HCT116 (cell line): ENCODE measurements at regions not wholly inside any gene's neighbourhood (a gene's known extent, or its start where the extent isn't known, plus 50 kb on each side); places are given as distances from the start of the nearest gene placed in this dataset.

Source experiments
- CTCF ChIP-seq, 3 experiments: fragments of 200-600 bp in 1 of 3; sonication (generic) in 1 of 3; IDR thresholded peaks in 2 of 3; conservative IDR thresholded peaks in 1 of 3; 2 replicates each; pipeline ENCODE4 v1.5.1; 2012 to 2017; ENCODE audit warnings: low read depth in 2 of 3, low read length in 2 of 3, antibody characterized with exemption in 1 of 3, borderline replicate concordance in 1 of 3, control low read depth in 1 of 3, mild to moderate bottlenecking in 1 of 3, mixed read lengths in 1 of 3, mixed run types in 1 of 3, moderate library complexity in 1 of 3; ENCODE audit not compliant: insufficient read depth in 1 of 3
- EZH2 ChIP-seq: fragments of 200-600 bp; sonication (generic); IDR thresholded peaks from 2 replicates; pipeline ENCODE4 v1.6.1; 2017; ENCODE audit warnings: antibody characterized with exemption, mixed run types
- EZH2phosphoT487 ChIP-seq: fragments of 200-600 bp; IDR thresholded peaks from 2 replicates; pipeline ENCODE4 v1.6.1; 2018; ENCODE audit warnings: antibody characterized with exemption, borderline replicate concordance
- POLR2A ChIP-seq: IDR thresholded peaks from 2 replicates; pipeline ENCODE4 v1.7.0; 2011; ENCODE audit warnings: borderline replicate concordance; ENCODE audit not compliant: insufficient read depth, insufficient read length; ENCODE audit errors: extremely low read depth
- POLR2AphosphoS5 ChIP-seq: IDR thresholded peaks from 2 replicates; pipeline ENCODE4 v1.6.1; 2011; ENCODE audit warnings: mild to moderate bottlenecking, low read depth, low read length, moderate library complexity
- RAD21 ChIP-seq: IDR thresholded peaks from 2 replicates; pipeline ENCODE4 v1.6.1; 2012; ENCODE audit warnings: low read depth, mild to moderate bottlenecking
- REST ChIP-seq: IDR thresholded peaks from 2 replicates; pipeline ENCODE4 v1.6.1; 2012; ENCODE audit warnings: low read depth
- SP1 ChIP-seq: IDR thresholded peaks from 2 replicates; pipeline ENCODE4 v1.6.1; 2012; ENCODE audit warnings: low read depth
- SRF ChIP-seq: IDR thresholded peaks from 2 replicates; pipeline ENCODE4 v1.6.1; 2012; ENCODE audit warnings: low read depth
- YY1 ChIP-seq: IDR thresholded peaks from 2 replicates; pipeline ENCODE4 v1.6.1; 2011; ENCODE audit warnings: low read length, low read depth, moderate library complexity, mild to moderate bottlenecking; ENCODE audit not compliant: insufficient replicate concordance; ENCODE audit errors: extremely low read depth
- TF ChIP-seq, protein P1 (sequence below): IDR thresholded peaks from 2 replicates; pipeline ENCODE4 v1.6.1; 2012

DNA sequence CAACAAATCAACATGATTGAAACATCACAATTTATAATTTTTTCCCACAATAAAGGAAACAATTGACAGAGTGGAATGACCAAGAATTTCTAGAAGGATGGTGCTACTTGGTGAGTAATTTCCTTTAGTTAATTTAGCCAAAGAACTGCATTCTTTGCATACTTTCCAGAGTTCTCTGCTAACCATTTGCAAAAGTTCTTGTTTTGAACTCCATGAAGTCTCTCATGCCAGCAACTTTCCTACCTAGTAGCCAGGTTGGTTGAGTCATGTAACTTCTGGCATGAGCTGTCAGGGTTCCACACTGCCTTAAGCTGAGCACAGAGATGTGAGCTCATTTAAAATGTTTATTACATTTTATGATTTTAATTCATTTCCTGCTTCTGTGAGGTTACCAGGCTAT is 539.6 kb downstream of the PID1 start:
- no peak for TF ChIP-seq EZH2
- no peak for TF ChIP-seq RAD21
- no peak for TF ChIP-seq EZH2phosphoT487
- no peak for TF ChIP-seq SRF
- TF ChIP-seq, protein P1, sequence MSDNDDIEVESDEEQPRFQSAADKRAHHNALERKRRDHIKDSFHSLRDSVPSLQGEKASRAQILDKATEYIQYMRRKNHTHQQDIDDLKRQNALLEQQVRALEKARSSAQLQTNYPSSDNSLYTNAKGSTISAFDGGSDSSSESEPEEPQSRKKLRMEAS: no peak
- TF ChIP-seq YY1: no peak
- TF ChIP-seq POLR2A: no peak
- TF ChIP-seq POLR2AphosphoS5: no peak
- TF ChIP-seq SP1: no peak
- TF ChIP-seq CTCF (IDR thresholded peaks at IDR 0.05 in 2 of 3, conservative IDR thresholded peaks at IDR 0.05 in 1 of 3; ENCODE audit: borderline replicate concordance in 1 of 3, insufficient read depth in 1 of 3, low read depth in 2 of 3, low read length in 2 of 3): no peak
- no peak for TF ChIP-seq REST
